Naive thymus-derived CD8-positive, alpha-beta T cell (primary cell): ENCODE measurements at regions not wholly inside any gene's neighbourhood (a gene's known extent, or its start where the extent isn't known, plus 50 kb on each side); places are given as distances from the start of the nearest gene placed in this dataset.
"Not testable (repeated sequence)": the region's sequence is repeated elsewhere in the genome, so short reads cannot be mapped to it uniquely, and the experiment has no call there.

ENCODE experiments used
- ATAC-seq, 2 donors: fragments of 150-1000 bp; cut with Tn5 transposase in 1 of 2; sonication (Bioruptor Pico), chemical (Tn5 transposase) in 1 of 2; 1 replicate in 1 of 2; 2 replicates in 1 of 2; pipeline ENCODE4 v1.10.0; 2021; ENCODE audit warnings: mild to moderate bottlenecking in 2 of 2, moderate library complexity in 2 of 2
- POLR2A ChIA-PET: fragments of 350-600 bp; sonication (Branson Sonifier 250); formaldehyde crosslinking; loops from one replicate; lab custom pipeline; 2021; ENCODE audit warnings: antibody characterized with exemption; lab: Charles Lee
- DNase-seq, 10 donors: peaks; one replicate each; pipeline versions ENCODE4 v3.0.0 to v3.0.0-alpha.2; 2020 to 2022
- H3K27ac Mint-ChIP-seq, 10 donors: one replicate each; pipeline ENCODE4 v1.8.0; 2020 to 2022; ENCODE audit warnings: mild to moderate bottlenecking in 10 of 10, mixed read lengths in 10 of 10, moderate library complexity in 4 of 10, inconsistent platforms in 1 of 10
- H3K27me3 Mint-ChIP-seq, 5 donors: one replicate each; pipeline ENCODE4 v1.8.0; 2021 to 2022; ENCODE audit warnings: mixed read lengths in 5 of 5
- H3K36me3 Mint-ChIP-seq, 3 donors: one replicate each; pipeline ENCODE4 v1.8.0; 2020 to 2022; ENCODE audit warnings: mixed read lengths in 3 of 3, mild to moderate bottlenecking in 2 of 3, inconsistent platforms in 1 of 3
- H3K4me1 Mint-ChIP-seq, 4 donors: one replicate each; pipeline ENCODE4 v1.8.0; 2021 to 2022; ENCODE audit warnings: mixed read lengths in 4 of 4
- H3K4me3 Mint-ChIP-seq, 10 donors: one replicate each; pipeline ENCODE4 v1.8.0; 2020 to 2022; ENCODE audit warnings: mild to moderate bottlenecking in 10 of 10, mixed read lengths in 10 of 10, moderate library complexity in 6 of 10, inconsistent platforms in 1 of 10
- H3K9me3 Mint-ChIP-seq, 9 donors: one replicate each; pipeline ENCODE4 v1.8.0; 2020 to 2022; ENCODE audit warnings: mixed read lengths in 9 of 9, mild to moderate bottlenecking in 3 of 9, inconsistent platforms in 1 of 9, moderate library complexity in 1 of 9

- H3K9me3 Mint-ChIP-seq, result peaks cover 0 to 4% (median 0%) of the 10 kb centered on the region in 9 donors
These were observed 58.0 kb upstream of the FBXO11 start for GRCh38 chr2:47964277-47964676.

GRCh38 chr2:47964722-47965434, 58.6 kb upstream of the FBXO11 start:
- no peak overlapping the region for H3K27ac Mint-ChIP-seq
- H3K27me3 Mint-ChIP-seq, result peaks cover 7 to 19% (median 13%) of the 10 kb centered on the region in 5 donors
- no peak overlapping the region for H3K4me3 Mint-ChIP-seq
- no peaks in the 10 kb centered on the region for H3K36me3 Mint-ChIP-seq
- POLR2A ChIA-PET, result no interaction called here
- H3K4me1 Mint-ChIP-seq, result peaks cover 0 to 2% (median 0%) of the 10 kb centered on the region in 4 donors
- no peak for ATAC-seq
- no peak for DNase-seq
- peaks cover 0 to 4% (median 0%) of the 10 kb centered on the region in 9 donors for H3K9me3 Mint-ChIP-seq

More at GRCh38 chr2:47964277-47964676, 58.0 kb upstream of the FBXO11 start:
- H3K27me3 Mint-ChIP-seq, result peaks cover 5 to 23% (median 13%) of the 10 kb centered on the region in 5 donors
- POLR2A ChIA-PET, result no interaction called here
- H3K27ac Mint-ChIP-seq, result no peak overlapping the region
- peaks cover 0 to 2% (median 0%) of the 10 kb centered on the region in 4 donors for H3K4me1 Mint-ChIP-seq
- H3K36me3 Mint-ChIP-seq, result no peaks in the 10 kb centered on the region
- ATAC-seq (no peak), DNase-seq (no peak)
- no peak overlapping the region for H3K4me3 Mint-ChIP-seq

GRCh38 chr2:47976728-47977127, 70.4 kb upstream of the FBXO11 start:
- H3K9me3 Mint-ChIP-seq, H3K36me3 Mint-ChIP-seq, H3K4me3 Mint-ChIP-seq, H3K4me1 Mint-ChIP-seq, POLR2A ChIA-PET, DNase-seq, H3K27ac Mint-ChIP-seq, ATAC-seq: not testable (repeated sequence)
- peaks cover 0 to 17% (median 0%) of the 10 kb centered on the region in 5 donors for H3K27me3 Mint-ChIP-seq

GRCh38 chr2:47984041-47984440, 77.7 kb upstream of the FBXO11 start:
- Mint-ChIP-seq H3K4me1 (no peaks in the 10 kb centered on the region), H3K4me3 (no peak overlapping the region), H3K36me3 (no peaks in the 10 kb centered on the region), H3K27me3 (peaks cover 0 to 2% (median 0%) of the 10 kb centered on the region in 5 donors), H3K27ac (no peak overlapping the region), H3K9me3 (peaks cover 0 to under 1% (median 0%) of the 10 kb centered on the region in 9 donors)
- POLR2A ChIA-PET, result no interaction called here
- no peak for DNase-seq
- ATAC-seq, result no peak

- Mint-ChIP-seq H3K4me3 (no peak overlapping the region), H3K9me3 (no peaks in the 10 kb centered on the region), H3K36me3 (no peaks in the 10 kb centered on the region), H3K4me1 (peaks cover 0 to 1% (median 0%) of the 10 kb centered on the region in 4 donors), H3K27me3 (peaks cover 0 to 2% (median 0%) of the 10 kb centered on the region in 5 donors), H3K27ac (no peak overlapping the region)
- POLR2A ChIA-PET, result no interaction called here
- ATAC-seq (no peak), DNase-seq (no peak)
These were observed 84.2 kb upstream of the FBXO11 start for GRCh38 chr2:47990503-47990902.

GRCh38 chr2:47992671-47993070, 86.4 kb upstream of the FBXO11 start:
- Mint-ChIP-seq H3K27me3 (peaks cover 0 to 2% (median 0%) of the 10 kb centered on the region in 5 donors), H3K4me3 (no peak overlapping the region), H3K36me3 (no peaks in the 10 kb centered on the region), H3K4me1 (peaks cover 0 to 1% (median 0%) of the 10 kb centered on the region in 4 donors), H3K27ac (no peak overlapping the region), H3K9me3 (no peaks in the 10 kb centered on the region)
- ATAC-seq, result no peak
- DNase-seq, result no peak
- POLR2A ChIA-PET, result no interaction called here

GRCh38 chr2:47996808-47997207, 90.5 kb upstream of the FBXO11 start:
- Mint-ChIP-seq H3K9me3 (no peaks in the 10 kb centered on the region), H3K27ac (no peak overlapping the region), H3K4me3 (no peak overlapping the region), H3K27me3 (peaks cover 0 to 2% (median 0%) of the 10 kb centered on the region in 5 donors), H3K4me1 (no peaks in the 10 kb centered on the region), H3K36me3 (no peaks in the 10 kb centered on the region)
- POLR2A ChIA-PET, result no interaction called here
- ATAC-seq (no peak), DNase-seq (no peak)

- H3K9me3 Mint-ChIP-seq, result no peaks in the 10 kb centered on the region
- peaks cover 0 to 2% (median 0%) of the 10 kb centered on the region in 5 donors for H3K27me3 Mint-ChIP-seq
- POLR2A ChIA-PET, result no interaction called here
- no peak overlapping the region for H3K27ac Mint-ChIP-seq
- DNase-seq, result no peak
- ATAC-seq, result no peak
- H3K4me3 Mint-ChIP-seq, result no peak overlapping the region
- H3K36me3 Mint-ChIP-seq, result no peaks in the 10 kb centered on the region
- no peaks in the 10 kb centered on the region for H3K4me1 Mint-ChIP-seq
These were observed 93.2 kb upstream of the FBXO11 start for GRCh38 chr2:47999512-47999911.

GRCh38 chr2:48001498-48001897, 95.2 kb upstream of the FBXO11 start:
- H3K4me3 Mint-ChIP-seq, result no peak overlapping the region
- H3K36me3 Mint-ChIP-seq, result no peaks in the 10 kb centered on the region
- H3K27me3 Mint-ChIP-seq, result peaks cover 0 to 2% (median 0%) of the 10 kb centered on the region in 5 donors
- no peaks in the 10 kb centered on the region for H3K4me1 Mint-ChIP-seq
- DNase-seq (no peak), ATAC-seq (no peak)
- H3K9me3 Mint-ChIP-seq, result peaks cover 0 to 6% (median 0%) of the 10 kb centered on the region in 9 donors
- no peak overlapping the region for H3K27ac Mint-ChIP-seq
- POLR2A ChIA-PET, result no interaction called here

- no peaks in the 10 kb centered on the region for H3K36me3 Mint-ChIP-seq
- no peak overlapping the region for H3K4me3 Mint-ChIP-seq
- H3K4me1 Mint-ChIP-seq, result no peaks in the 10 kb centered on the region
- H3K27me3 Mint-ChIP-seq, result peaks cover 0 to 8% (median 0%) of the 10 kb centered on the region in 5 donors
- no peak for DNase-seq
- POLR2A ChIA-PET, result no interaction called here
- H3K27ac Mint-ChIP-seq, result no peak overlapping the region
- peaks cover 0 to 17% (median 1%) of the 10 kb centered on the region in 9 donors for H3K9me3 Mint-ChIP-seq
- ATAC-seq, result no peak
These were observed 99.8 kb upstream of the FBXO11 start for GRCh38 chr2:48006094-48006493.

GRCh38 chr2:48007699-48008268, 101.5 kb upstream of the FBXO11 start:
- Mint-ChIP-seq H3K27ac (peak overlapping the region in 2 of 10 donors; percentile 27 to 38), H3K9me3 (peaks cover 0 to 17% (median 1%) of the 10 kb centered on the region in 9 donors), H3K4me3 (no peak overlapping the region), H3K27me3 (peaks cover 0 to 10% (median 0%) of the 10 kb centered on the region in 5 donors), H3K36me3 (no peaks in the 10 kb centered on the region), H3K4me1 (no peaks in the 10 kb centered on the region)
- POLR2A ChIA-PET, result no interaction called here
- no peak for ATAC-seq
- no peak for DNase-seq

GRCh38 chr2:48009256-48009655, 103.0 kb upstream of the FBXO11 start:
- H3K4me1 Mint-ChIP-seq, result no peaks in the 10 kb centered on the region
- peaks cover 0 to 17% (median 1%) of the 10 kb centered on the region in 9 donors for H3K9me3 Mint-ChIP-seq
- H3K4me3 Mint-ChIP-seq, result no peak overlapping the region
- H3K27ac Mint-ChIP-seq, result no peak overlapping the region
- H3K27me3 Mint-ChIP-seq, result peaks cover 0 to 10% (median 0%) of the 10 kb centered on the region in 5 donors
- DNase-seq (no peak), ATAC-seq (no peak)
- POLR2A ChIA-PET, result no interaction called here
- no peaks in the 10 kb centered on the region for H3K36me3 Mint-ChIP-seq

- Mint-ChIP-seq H3K4me1 (no peaks in the 10 kb centered on the region), H3K27ac (no peak overlapping the region), H3K9me3 (peaks cover 0 to 9% (median 2%) of the 10 kb centered on the region in 9 donors), H3K27me3 (peaks cover 0 to 17% (median 2%) of the 10 kb centered on the region in 5 donors), H3K4me3 (no peak overlapping the region), H3K36me3 (peaks cover 0 to 8% (median 8%) of the 10 kb centered on the region in 3 donors)
- POLR2A ChIA-PET, result no interaction called here
- ATAC-seq (no peak), DNase-seq (no peak)
These were observed 109.1 kb upstream of the FBXO11 start for GRCh38 chr2:48015421-48015820.
